H1 (cell line): ENCODE measurements at regions not wholly inside any gene's neighbourhood (a gene's known extent, or its start where the extent isn't known, plus 50 kb on each side); places are given as distances from the start of the nearest gene placed in this dataset.

Experiments used
- CBX8 ChIP-seq: fragments of 300-800, 300-1000 bp; sonication (generic); IDR thresholded peaks from 2 replicates; pipeline ENCODE4 v1.7.1; 2016; ENCODE audit warnings: low read depth, low read length, borderline replicate concordance
- CHD7 ChIP-seq: fragments of 300-600 bp; sonication (generic); IDR thresholded peaks from 2 replicates; pipeline ENCODE4 v1.7.1; 2012; ENCODE audit warnings: low read length, moderate library complexity, mild to moderate bottlenecking, inconsistent platforms; ENCODE audit not compliant: insufficient replicate concordance
- KDM1A ChIP-seq: fragments of 200-600, 300-600 bp; sonication (generic); IDR thresholded peaks from 2 replicates; pipeline ENCODE4 v1.7.1; 2016; ENCODE audit warnings: mild to moderate bottlenecking, low read length, borderline replicate concordance
- NRF1 ChIP-seq: IDR thresholded peaks from 2 replicates; pipeline ENCODE4 v1.6.1; 2011; ENCODE audit warnings: mild to moderate bottlenecking, low read depth, low read length, improper control_type of control experiment
- POLR2AphosphoS5 ChIP-seq: IDR thresholded peaks from 2 replicates; pipeline ENCODE4 v1.6.1; 2011; ENCODE audit warnings: low read depth, low read length
- RBBP5 ChIP-seq: IDR thresholded peaks from 2 replicates; pipeline ENCODE4 v1.7.1; 2012; ENCODE audit warnings: low read depth, mild to moderate bottlenecking, inconsistent platforms, low read length, moderate library complexity, borderline replicate concordance
- SIN3A ChIP-seq, 2 experiments: IDR thresholded peaks in 1 of 2; conservative IDR thresholded peaks in 1 of 2; 2 replicates each; pipeline ENCODE4 v1.6.1; 2011 to 2012; ENCODE audit warnings: low read length in 2 of 2, improper control_type of control experiment in 1 of 2, low read depth in 1 of 2, mild to moderate bottlenecking in 1 of 2
- SRF ChIP-seq: IDR thresholded peaks from 2 replicates; pipeline ENCODE4 v1.6.1; 2011; ENCODE audit warnings: mild to moderate bottlenecking, low read depth, low read length, moderate library complexity
- ZNF274 ChIP-seq: IDR thresholded peaks from 2 replicates; pipeline ENCODE4 v1.7.0; 2012; ENCODE audit warnings: low read length, borderline replicate concordance; ENCODE audit errors: extremely low read depth

GRCh38 chr1:234956821-234957329 is 171.8 kb downstream of the TOMM20 start (continued):
- no peak for TF ChIP-seq CHD7
- no peak for TF ChIP-seq SRF
- no peak for TF ChIP-seq NRF1
- TF ChIP-seq SIN3A (conservative IDR thresholded peaks at IDR 0.05 in 1 of 2, IDR thresholded peaks at IDR 0.05 in 1 of 2; ENCODE audit: low read depth in 1 of 2, low read length in 2 of 2), result no peak
- no peak for TF ChIP-seq ZNF274
- no peak for TF ChIP-seq CBX8
- TF ChIP-seq KDM1A, result peak; percentile 96
- no peak for TF ChIP-seq POLR2AphosphoS5
- TF ChIP-seq RBBP5, result no peak
